Activated naive CD4-positive, alpha-beta T cell treated with anti-CD3 and anti-CD28 coated beads, Interleukin-2, amount 50 U/mL, for 72 hours (primary cell): ENCODE measurements at regions not wholly inside any gene's neighbourhood (a gene's known extent, or its start where the extent isn't known, plus 50 kb on each side); places are given as distances from the start of the nearest gene placed in this dataset.
A peak's percentile ranks its signal among the peaks of the same experiment; 100 is the strongest.
"Not testable (repeated sequence)": the region's sequence is repeated elsewhere in the genome, so short reads cannot be mapped to it uniquely, and the experiment has no call there.

Experiments
- ATAC-seq, 2 donors: fragments of 150-1000 bp; cut with Tn5 transposase; 2 replicates each; pipeline ENCODE4 v1.10.0; 2021; ENCODE audit warnings: mild to moderate bottlenecking in 2 of 2, moderate library complexity in 2 of 2
- DNase-seq, 2 donors: peaks; one replicate each; pipeline ENCODE4 v3.0.0; 2021 to 2022; ENCODE audit warnings: low spot score in 2 of 2
- H3K27ac Mint-ChIP-seq, 2 donors: one replicate each; pipeline ENCODE4 v1.8.0; 2022; ENCODE audit warnings: mild to moderate bottlenecking in 2 of 2, mixed read lengths in 2 of 2
- H3K36me3 Mint-ChIP-seq, 2 donors: one replicate each; pipeline ENCODE4 v1.8.0; 2022; ENCODE audit warnings: mixed read lengths in 2 of 2
- H3K9me3 Mint-ChIP-seq, 2 donors: one replicate each; pipeline ENCODE4 v1.8.0; 2022; ENCODE audit warnings: mixed read lengths in 2 of 2

GRCh38 chr4:23038626-23039491, 346.1 kb downstream of the GBA3 start:
- DNase-seq (no peak), ATAC-seq (no peak)
- H3K27ac Mint-ChIP-seq = no peak overlapping the region
- H3K9me3 Mint-ChIP-seq = peaks cover 4 to 7% of the 10 kb centered on the region in 2 donors
- H3K36me3 Mint-ChIP-seq = no peaks in the 10 kb centered on the region

- no peaks in the 10 kb centered on the region for H3K36me3 Mint-ChIP-seq
- peaks cover 0 to 3% of the 10 kb centered on the region in 2 donors for H3K9me3 Mint-ChIP-seq
- ATAC-seq (no peak), DNase-seq (no peak)
- H3K27ac Mint-ChIP-seq = no peak overlapping the region
Measured at GRCh38 chr4:23036921-23037495, 344.3 kb downstream of the GBA3 start.

GRCh38 chr4:23036503-23036902, 343.8 kb downstream of the GBA3 start:
- peaks cover 0 to 3% of the 10 kb centered on the region in 2 donors for H3K9me3 Mint-ChIP-seq
- DNase-seq (no peak), ATAC-seq (no peak)
- no peaks in the 10 kb centered on the region for H3K36me3 Mint-ChIP-seq
- H3K27ac Mint-ChIP-seq = no peak overlapping the region

- Mint-ChIP-seq H3K36me3 (no peaks in the 10 kb centered on the region), H3K27ac (no peak overlapping the region), H3K9me3 (peaks cover 0 to 3% of the 10 kb centered on the region in 2 donors)
- ATAC-seq = no peak
- no peak for DNase-seq
Measured at GRCh38 chr4:23035521-23036056, 342.9 kb downstream of the GBA3 start.

GRCh38 chr4:23034731-23035130, 342.0 kb downstream of the GBA3 start:
- Mint-ChIP-seq H3K9me3 (no peaks in the 10 kb centered on the region), H3K27ac (peak overlapping the region in 1 of 2 donors; percentile 29), H3K36me3 (no peaks in the 10 kb centered on the region)
- no peak for ATAC-seq
- no peak for DNase-seq

GRCh38 chr4:23033796-23034195, 341.1 kb downstream of the GBA3 start:
- ATAC-seq = no peak
- Mint-ChIP-seq H3K27ac (no peak overlapping the region), H3K9me3 (no peaks in the 10 kb centered on the region), H3K36me3 (no peaks in the 10 kb centered on the region)
- no peak for DNase-seq

GRCh38 chr4:23028875-23029274, 336.1 kb downstream of the GBA3 start:
- Mint-ChIP-seq H3K36me3 (no peaks in the 10 kb centered on the region), H3K9me3 (no peaks in the 10 kb centered on the region), H3K27ac (no peak overlapping the region)
- ATAC-seq = no peak
- no peak for DNase-seq

- DNase-seq (no peak), ATAC-seq (no peak)
- no peaks in the 10 kb centered on the region for H3K36me3 Mint-ChIP-seq
- peaks cover 0 to 8% of the 10 kb centered on the region in 2 donors for H3K9me3 Mint-ChIP-seq
- no peak overlapping the region for H3K27ac Mint-ChIP-seq
Measured at GRCh38 chr4:23023666-23024065, 330.9 kb downstream of the GBA3 start.

GRCh38 chr4:23023121-23023520, 330.4 kb downstream of the GBA3 start:
- Mint-ChIP-seq H3K36me3 (no peaks in the 10 kb centered on the region), H3K27ac (no peak overlapping the region), H3K9me3 (peaks cover 0 to 8% of the 10 kb centered on the region in 2 donors)
- no peak for DNase-seq
- no peak for ATAC-seq

GRCh38 chr4:23022032-23022431, 329.3 kb downstream of the GBA3 start:
- DNase-seq = no peak
- H3K27ac Mint-ChIP-seq = no peak overlapping the region

GRCh38 chr4:23021040-23021439, 328.3 kb downstream of the GBA3 start:
- peaks cover 0 to 8% of the 10 kb centered on the region in 2 donors for H3K9me3 Mint-ChIP-seq
- DNase-seq (no peak), ATAC-seq (no peak)
- H3K27ac Mint-ChIP-seq = no peak overlapping the region
- H3K36me3 Mint-ChIP-seq = no peaks in the 10 kb centered on the region

More at GRCh38 chr4:23022032-23022431, 329.3 kb downstream of the GBA3 start:
- Mint-ChIP-seq H3K36me3 (no peaks in the 10 kb centered on the region), H3K9me3 (peaks cover 0 to 8% of the 10 kb centered on the region in 2 donors)
- ATAC-seq = no peak

GRCh38 chr4:23020399-23020798, 327.7 kb downstream of the GBA3 start:
- ATAC-seq, H3K27ac Mint-ChIP-seq, DNase-seq, H3K9me3 Mint-ChIP-seq, H3K36me3 Mint-ChIP-seq: not testable (repeated sequence)

- ATAC-seq (no peak), DNase-seq (no peak)
- Mint-ChIP-seq H3K9me3 (no peaks in the 10 kb centered on the region), H3K27ac (no peak overlapping the region), H3K36me3 (no peaks in the 10 kb centered on the region)
Measured at GRCh38 chr4:23016981-23017380, 324.2 kb downstream of the GBA3 start.

- H3K36me3 Mint-ChIP-seq = no peaks in the 10 kb centered on the region
- ATAC-seq (no peak), DNase-seq (no peak)
- H3K27ac Mint-ChIP-seq = no peak overlapping the region
- H3K9me3 Mint-ChIP-seq = no peaks in the 10 kb centered on the region
Measured at GRCh38 chr4:23015821-23016220, 323.1 kb downstream of the GBA3 start.

GRCh38 chr4:23009093-23009492, 316.4 kb downstream of the GBA3 start:
- DNase-seq (no peak), ATAC-seq (no peak)
- Mint-ChIP-seq H3K36me3 (peaks cover 0 to 4% of the 10 kb centered on the region in 2 donors), H3K9me3 (no peaks in the 10 kb centered on the region), H3K27ac (no peak overlapping the region)

GRCh38 chr4:23006756-23007155, 314.0 kb downstream of the GBA3 start:
- Mint-ChIP-seq H3K27ac (no peak overlapping the region), H3K36me3 (peaks cover 0 to 4% of the 10 kb centered on the region in 2 donors), H3K9me3 (no peaks in the 10 kb centered on the region)
- no peak for DNase-seq
- ATAC-seq = no peak

- no peak for ATAC-seq
- H3K27ac Mint-ChIP-seq = no peak overlapping the region
- no peaks in the 10 kb centered on the region for H3K9me3 Mint-ChIP-seq
- peaks cover 0 to 4% of the 10 kb centered on the region in 2 donors for H3K36me3 Mint-ChIP-seq
- DNase-seq = no peak
Measured at GRCh38 chr4:23005691-23006090, 313.0 kb downstream of the GBA3 start.
